Activated T-cell treated with anti-CD3 and anti-CD28 coated beads for 24 hours (primary cell): ENCODE measurements at regions not wholly inside any gene's neighbourhood (a gene's known extent, or its start where the extent isn't known, plus 50 kb on each side); places are given as distances from the start of the nearest gene placed in this dataset.
"Not testable (repeated sequence)": the region's sequence is repeated elsewhere in the genome, so short reads cannot be mapped to it uniquely, and the experiment has no call there.

Experiments used
- DNase-seq: peaks from one replicate; pipeline ENCODE4 v3.0.0-alpha.2; 2020; ENCODE audit warnings: low read depth

GRCh38 chr18:4765401-4765800 lies 310.3 kb upstream of the DLGAP1 start:
- no peak for DNase-seq

- no peak for DNase-seq
These were observed 307.2 kb upstream of the DLGAP1 start for GRCh38 chr18:4762330-4762729.

DNA sequence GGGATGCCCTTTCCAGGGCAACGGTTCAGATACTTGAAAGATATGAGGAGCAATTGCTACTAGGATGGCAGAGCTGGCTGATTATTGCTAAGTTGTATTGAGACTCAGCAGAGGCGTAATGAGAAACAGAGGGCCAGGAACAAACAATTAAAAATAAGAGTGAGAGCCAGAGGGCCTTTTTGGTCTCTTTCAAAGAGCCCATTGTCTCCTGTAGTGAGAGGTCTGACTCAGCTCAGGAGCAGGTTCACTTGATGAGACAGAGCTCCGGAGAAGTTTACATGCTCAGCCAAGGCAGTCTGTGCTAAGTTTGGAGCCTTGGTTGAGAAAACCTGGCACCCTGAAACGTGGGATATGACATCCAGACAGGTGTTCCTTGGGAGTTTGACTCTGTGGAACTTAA lies 303.9 kb upstream of the DLGAP1 start:
- DNase-seq = no peak

DNA sequence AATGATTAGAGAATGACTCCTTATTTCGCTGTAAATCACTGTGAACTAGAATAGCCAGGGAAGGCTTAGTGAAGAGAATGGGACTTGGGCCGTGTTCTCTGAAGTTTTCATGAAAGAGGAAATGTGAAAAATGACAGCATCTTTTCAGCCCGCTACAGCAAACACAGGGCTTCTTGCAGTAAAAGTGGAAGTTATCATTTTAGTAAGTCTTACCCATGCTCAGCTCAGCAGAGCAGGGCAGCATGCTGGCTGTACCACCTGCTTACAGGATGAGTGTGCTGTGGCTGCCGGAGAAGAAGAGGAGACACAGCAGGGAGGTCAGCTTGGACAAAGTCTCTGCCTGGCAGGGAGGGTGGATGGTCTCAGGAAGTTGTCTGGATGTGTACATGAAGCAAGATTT lies 300.7 kb upstream of the DLGAP1 start:
- DNase-seq = no peak

DNA sequence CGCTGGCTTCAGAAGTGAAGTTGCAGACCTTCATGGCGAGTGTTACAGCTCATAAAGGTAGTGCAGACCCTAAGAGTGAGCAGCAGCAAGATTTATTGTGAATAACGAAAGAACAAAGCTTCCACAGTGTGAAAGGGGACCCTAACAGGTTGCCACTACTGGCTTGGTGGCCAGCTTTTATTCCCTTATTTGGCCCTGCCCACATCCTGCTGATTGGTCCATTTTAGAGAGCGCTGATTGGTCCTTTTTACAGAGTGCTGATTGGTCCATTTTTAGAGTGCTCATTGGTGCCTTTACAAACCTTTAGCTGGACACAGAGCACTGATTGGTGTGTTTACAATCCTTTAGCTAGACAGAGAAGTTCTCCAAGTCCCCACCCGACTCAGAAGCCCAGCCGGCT lies 298.0 kb upstream of the DLGAP1 start:
- DNase-seq = not testable (repeated sequence)

- no peak for DNase-seq
These were observed 296.4 kb upstream of the DLGAP1 start for GRCh38 chr18:4751523-4751922.

DNA sequence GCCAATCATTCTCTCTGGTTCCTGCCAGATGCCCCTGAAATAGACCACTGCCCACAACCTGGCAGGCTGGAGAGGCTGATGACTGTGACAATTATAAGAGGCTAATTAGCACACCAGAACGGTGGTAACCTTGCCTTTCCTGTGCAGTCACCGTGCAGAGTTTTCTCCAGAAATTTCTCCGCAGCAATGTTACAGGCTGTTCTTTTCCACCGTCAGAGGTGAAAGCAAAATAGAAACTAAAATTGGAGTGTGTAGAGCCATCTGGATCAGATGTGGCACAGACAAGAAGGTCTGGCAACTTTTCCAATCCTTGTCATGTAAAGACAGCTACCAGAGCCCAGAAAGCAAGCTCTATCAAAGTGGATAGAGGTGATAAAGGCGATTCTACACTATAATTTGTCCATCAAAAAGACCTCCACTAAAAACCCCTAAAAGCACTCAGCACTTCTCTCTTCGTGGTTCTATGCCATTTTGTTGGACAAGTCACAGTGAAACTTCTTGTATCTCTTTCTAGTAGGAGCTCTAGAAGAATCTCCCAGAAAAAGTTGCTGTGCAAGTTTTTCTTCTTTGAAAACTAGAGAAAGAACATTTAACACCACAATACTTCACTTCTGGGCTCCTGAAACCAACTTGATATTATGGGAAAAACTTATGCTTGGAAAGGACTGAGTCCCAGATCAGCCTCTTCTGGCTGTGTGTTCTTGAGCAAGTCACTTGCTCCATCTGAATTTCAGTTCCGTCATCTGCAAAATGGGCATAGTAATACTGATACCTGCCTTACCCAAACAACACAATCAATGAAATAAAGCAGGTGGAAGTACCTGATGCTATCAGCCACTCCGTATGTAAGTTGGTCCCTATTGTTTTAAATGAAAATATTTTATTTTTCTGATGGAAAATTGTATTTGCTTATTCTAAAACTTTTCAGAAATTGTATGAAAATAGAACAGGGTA lies 295.6 kb upstream of the DLGAP1 start:
- no peak for DNase-seq

GRCh38 chr18:4748975-4749374 lies 293.9 kb upstream of the DLGAP1 start:
- no peak for DNase-seq

GRCh38 chr18:4734903-4735302 lies 279.8 kb upstream of the DLGAP1 start:
- DNase-seq = no peak

- DNase-seq = no peak
These were observed 278.9 kb upstream of the DLGAP1 start for GRCh38 chr18:4734021-4734420.

DNA sequence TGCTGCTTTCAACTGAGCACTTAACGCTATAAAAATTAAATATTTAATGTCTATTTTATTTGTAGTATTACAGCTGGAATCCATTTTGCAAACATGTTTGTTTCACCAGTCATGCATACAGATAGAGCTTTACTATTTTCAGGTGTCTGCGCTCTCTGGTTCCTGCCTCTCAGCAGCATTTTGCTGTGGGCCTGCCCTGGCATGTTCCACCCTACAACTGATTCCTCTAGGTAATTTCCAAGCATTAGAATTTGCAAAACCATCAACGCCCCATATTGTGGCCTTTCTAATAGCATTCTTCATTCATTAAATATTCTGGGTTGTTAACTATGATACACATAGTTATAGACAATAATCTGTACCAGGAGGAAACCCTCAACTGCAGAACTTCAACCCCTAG lies 266.4 kb upstream of the DLGAP1 start:
- DNase-seq = no peak

DNA sequence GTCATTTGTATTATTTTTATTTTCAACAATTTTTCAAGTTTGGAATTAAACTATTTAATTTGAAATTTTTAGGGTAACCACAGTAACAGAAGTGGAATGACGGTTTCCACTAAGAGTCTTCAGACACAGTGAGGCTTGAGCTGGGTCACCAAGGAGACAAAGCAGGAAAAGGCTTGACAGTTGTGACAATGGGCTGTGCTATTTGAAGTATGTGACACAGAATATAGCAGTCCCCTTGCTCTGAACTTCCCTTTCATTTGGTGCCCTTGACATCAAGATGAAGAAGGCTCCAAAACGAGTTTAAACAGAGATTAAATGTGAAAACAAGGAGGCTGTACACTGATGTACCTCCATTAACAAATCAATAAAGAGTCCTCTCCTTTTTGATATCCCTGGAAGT lies 265.4 kb upstream of the DLGAP1 start:
- no peak for DNase-seq

DNA sequence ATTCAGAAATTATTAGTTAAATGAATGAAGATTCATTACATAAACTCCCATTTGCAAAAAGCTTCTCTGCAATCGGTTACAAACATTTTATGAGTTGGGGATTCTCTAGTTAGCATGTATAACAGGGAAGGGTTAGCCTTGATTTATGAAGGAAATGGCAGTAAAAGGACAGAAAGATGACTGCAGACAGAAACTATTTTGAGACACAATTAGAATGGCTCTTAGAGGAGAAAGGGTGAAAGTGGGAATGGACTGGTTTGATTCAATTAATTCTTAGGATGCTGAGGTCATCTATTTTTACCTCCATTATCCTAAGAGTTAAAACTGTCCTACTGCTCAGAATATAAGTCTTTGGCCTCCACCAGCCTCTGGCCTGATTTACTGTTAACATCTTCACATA lies 250.8 kb upstream of the DLGAP1 start:
- no peak for DNase-seq

- no peak for DNase-seq
These were observed 249.7 kb upstream of the DLGAP1 start for GRCh38 chr18:4704781-4705180.

GRCh38 chr18:4691836-4692235 lies 236.7 kb upstream of the DLGAP1 start:
- DNase-seq = no peak

DNA sequence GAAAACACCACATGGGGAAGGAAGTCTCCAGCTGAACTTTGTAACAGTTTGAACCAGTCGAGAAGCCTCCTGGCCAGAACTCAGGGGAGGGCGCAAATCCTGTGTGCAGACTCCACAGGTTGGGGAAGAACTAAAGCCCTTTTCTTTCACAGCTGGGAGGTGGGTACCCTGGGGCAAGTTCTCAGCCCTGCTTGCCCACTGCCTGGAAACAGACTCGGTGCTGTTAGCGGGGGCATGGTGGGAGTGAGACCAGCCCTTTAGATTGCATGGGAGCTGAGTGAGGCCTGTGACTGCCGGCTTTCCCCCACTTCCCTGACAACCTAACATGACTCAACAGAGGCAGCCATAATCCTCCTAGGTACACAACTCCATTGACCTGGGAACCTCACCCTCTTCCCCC lies 223.6 kb upstream of the DLGAP1 start:
- DNase-seq = not testable (repeated sequence)

GRCh38 chr18:4677006-4677405 lies 221.9 kb upstream of the DLGAP1 start:
- no peak for DNase-seq

GRCh38 chr18:4672162-4672561 lies 217.1 kb upstream of the DLGAP1 start:
- DNase-seq = no peak

DNA sequence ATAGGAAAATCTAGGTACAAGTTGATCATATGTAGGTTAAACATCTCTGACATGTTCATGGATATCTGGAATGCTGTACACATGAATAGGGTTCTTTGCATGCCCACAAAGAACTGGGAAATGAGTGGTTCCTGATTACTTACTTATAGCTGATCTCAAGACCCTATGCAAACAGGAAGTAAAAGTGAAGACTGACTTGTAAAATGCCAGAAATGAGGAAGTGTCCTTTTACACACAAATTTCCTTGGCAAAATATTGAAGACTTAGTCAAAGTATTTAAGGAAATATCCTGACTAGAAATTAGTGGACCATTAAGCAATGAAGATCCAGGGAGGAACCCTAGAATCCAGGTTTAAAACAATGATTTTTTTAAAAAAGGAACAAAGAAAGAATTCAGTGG lies 203.7 kb upstream of the DLGAP1 start:
- DNase-seq = no peak

GRCh38 chr18:4653418-4653817 lies 198.3 kb upstream of the DLGAP1 start:
- no peak for DNase-seq

DNA sequence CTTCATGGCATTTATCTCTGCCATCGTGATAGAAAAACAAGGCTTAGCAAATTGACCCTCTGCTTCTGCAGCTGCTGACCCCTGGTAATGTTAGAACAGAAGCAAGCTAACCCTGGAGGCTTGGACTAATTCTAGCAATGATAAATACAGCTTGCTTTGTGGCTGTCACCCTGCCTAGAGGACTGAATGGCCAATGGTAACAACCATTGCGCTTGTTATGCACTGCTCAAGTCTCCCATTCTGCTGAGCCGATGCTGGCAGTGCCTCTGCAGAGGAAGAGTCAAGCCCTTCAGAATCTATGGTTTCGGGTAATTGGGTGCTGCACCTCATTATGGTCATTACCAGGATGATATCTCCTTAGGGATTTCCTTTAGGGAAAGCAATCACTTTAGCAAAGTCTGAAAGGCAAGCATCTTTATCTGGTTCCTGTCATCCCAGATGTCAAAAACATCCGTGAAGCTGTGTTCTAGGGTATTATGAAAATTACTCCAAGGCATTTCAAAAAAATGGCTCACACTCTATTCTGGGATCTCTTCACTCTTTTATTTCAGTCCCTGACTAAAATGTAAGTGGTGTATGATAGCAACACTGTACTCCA lies 186.8 kb upstream of the DLGAP1 start:
- DNase-seq = no peak

- no peak for DNase-seq
These were observed 185.4 kb upstream of the DLGAP1 start for GRCh38 chr18:4640349-4641012.
